Uterus (tissue), 3 donors: ENCODE measurements at regions not wholly inside any gene's neighbourhood (a gene's known extent, or its start where the extent isn't known, plus 50 kb on each side); places are given as distances from the start of the nearest gene placed in this dataset.
"Not testable (repeated sequence)": the region's sequence is repeated elsewhere in the genome, so short reads cannot be mapped to it uniquely, and the experiment has no call there.

Experiments
- DNase-seq, 2 donors: peaks; one replicate each; pipeline ENCODE4 v3.0.0-alpha.2; 2019 to 2020
- H3K27ac ChIP-seq, 2 donors: fragments of 200-600 bp; sonication (generic); 1 replicate in 1 of 2; 2 replicates in 1 of 2; pipeline ENCODE4 v1.5.1; 2016 to 2018
- H3K27me3 ChIP-seq, 2 donors: fragments of 200-600 bp; sonication (generic); one replicate each; pipeline ENCODE4 v1.5.1; 2018 to 2019; ENCODE audit warnings: control low read depth in 1 of 2
- H3K36me3 ChIP-seq, 2 donors: fragments of 200-600 bp; sonication (generic); one replicate each; pipeline ENCODE4 v1.5.1; 2019; ENCODE audit warnings: control low read depth in 1 of 2
- H3K4me1 ChIP-seq, 2 donors: fragments of 200-600 bp; sonication (generic); one replicate each; pipeline ENCODE4 v1.5.1; 2018 to 2019; ENCODE audit warnings: control low read depth in 1 of 2
- H3K4me3 ChIP-seq, 2 donors: fragments of 200-600 bp; sonication (generic); 1 replicate in 1 of 2; 2 replicates in 1 of 2; pipeline ENCODE4 v1.5.1; 2018 to 2019; ENCODE audit warnings: mild to moderate bottlenecking in 1 of 2
- H3K9me3 ChIP-seq, 2 donors: fragments of 200-600 bp; sonication (generic); one replicate each; pipeline ENCODE4 v1.5.1; 2019; ENCODE audit warnings: control low read depth in 1 of 2
- POLR2A ChIP-seq, 2 donors: fragments of 450-650 bp; IDR thresholded peaks; one replicate each; pipeline ENCODE4 v1.6.1; 2016; ENCODE audit warnings: antibody characterized with exemption in 2 of 2, mild to moderate bottlenecking in 1 of 2, moderate library complexity in 1 of 2
- intact Hi-C: fragments of 100-400 bp; cut with DNase I; formaldehyde crosslinking; loops from one replicate; pipeline ENCODE4 v1.15.1; 2023; ENCODE audit warnings: low total_unique reads
- TF ChIP-seq, protein P1 (sequence below), 4 experiments: fragments of 200-600 bp in 2 of 4; fragments of 450-650 bp in 2 of 4; sonication (generic) in 2 of 4; IDR thresholded peaks; one replicate each; pipeline ENCODE4 v1.5.1; 2016 to 2019; ENCODE audit warnings: antibody characterized with exemption in 4 of 4, mild to moderate bottlenecking in 2 of 4, moderate library complexity in 1 of 4
- donor health status: DM: yes; HTN: yes; CAD: no.

DNA sequence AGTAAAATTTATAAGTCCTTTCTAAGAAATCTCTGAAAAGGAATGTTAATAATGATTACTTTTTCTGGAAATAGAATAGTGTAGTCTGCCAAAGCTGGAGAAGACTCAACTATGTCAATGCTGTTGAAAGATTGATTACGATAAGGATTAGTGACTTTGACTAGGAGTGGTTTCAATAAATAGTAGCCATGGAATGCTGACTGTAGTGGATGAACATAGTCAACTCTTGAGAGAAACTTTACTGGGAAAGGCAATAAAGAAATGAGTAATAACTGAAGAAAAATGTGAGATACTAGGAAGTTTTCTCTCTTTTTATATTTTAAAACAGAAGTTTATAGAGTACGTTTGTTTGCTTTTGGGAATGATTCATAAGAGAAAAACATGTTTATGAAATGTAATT lies 105.0 kb upstream of the CDK13 start:
- intact Hi-C loops: no loop called here
- Histone ChIP-seq H3K27me3 (no peaks in the 10 kb centered on the region), H3K9me3 (no peaks in the 10 kb centered on the region), H3K36me3 (no peaks in the 10 kb centered on the region), H3K4me3 (no peak overlapping the region), H3K27ac (no peak overlapping the region), H3K4me1 (no peaks in the 10 kb centered on the region)
- TF ChIP-seq, protein P1, sequence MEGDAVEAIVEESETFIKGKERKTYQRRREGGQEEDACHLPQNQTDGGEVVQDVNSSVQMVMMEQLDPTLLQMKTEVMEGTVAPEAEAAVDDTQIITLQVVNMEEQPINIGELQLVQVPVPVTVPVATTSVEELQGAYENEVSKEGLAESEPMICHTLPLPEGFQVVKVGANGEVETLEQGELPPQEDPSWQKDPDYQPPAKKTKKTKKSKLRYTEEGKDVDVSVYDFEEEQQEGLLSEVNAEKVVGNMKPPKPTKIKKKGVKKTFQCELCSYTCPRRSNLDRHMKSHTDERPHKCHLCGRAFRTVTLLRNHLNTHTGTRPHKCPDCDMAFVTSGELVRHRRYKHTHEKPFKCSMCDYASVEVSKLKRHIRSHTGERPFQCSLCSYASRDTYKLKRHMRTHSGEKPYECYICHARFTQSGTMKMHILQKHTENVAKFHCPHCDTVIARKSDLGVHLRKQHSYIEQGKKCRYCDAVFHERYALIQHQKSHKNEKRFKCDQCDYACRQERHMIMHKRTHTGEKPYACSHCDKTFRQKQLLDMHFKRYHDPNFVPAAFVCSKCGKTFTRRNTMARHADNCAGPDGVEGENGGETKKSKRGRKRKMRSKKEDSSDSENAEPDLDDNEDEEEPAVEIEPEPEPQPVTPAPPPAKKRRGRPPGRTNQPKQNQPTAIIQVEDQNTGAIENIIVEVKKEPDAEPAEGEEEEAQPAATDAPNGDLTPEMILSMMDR (IDR thresholded peaks at IDR 0.05): no peak
- TF ChIP-seq POLR2A (IDR thresholded peaks at IDR 0.05): no peak
- no peak for DNase-seq

DNA sequence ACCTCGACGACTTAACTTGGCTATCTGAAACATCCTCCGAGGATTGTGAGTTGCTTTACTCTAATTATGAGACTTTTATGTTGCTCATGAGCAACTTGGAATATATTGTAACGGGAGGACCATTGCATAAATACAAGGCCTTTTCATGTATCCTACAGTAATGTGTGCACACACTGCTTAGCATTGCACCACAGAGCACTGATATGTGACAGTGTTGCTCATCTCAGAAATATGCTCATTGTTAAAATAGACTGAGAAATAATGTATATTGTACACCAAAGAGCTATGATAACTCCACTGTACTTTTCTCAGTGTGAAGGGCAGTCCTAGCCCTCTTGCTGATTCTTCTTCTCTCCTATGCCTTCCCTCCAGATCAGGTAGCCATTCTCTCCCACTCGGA lies 102.8 kb upstream of the CDK13 start:
- H3K9me3 ChIP-seq: no peaks in the 10 kb centered on the region
- H3K4me3 ChIP-seq: no peak overlapping the region
- H3K27ac ChIP-seq: no peak overlapping the region
- H3K36me3 ChIP-seq: no peaks in the 10 kb centered on the region
- intact Hi-C loops: no loop called here
- peaks cover 0 to 6% of the 10 kb centered on the region in 2 donors for H3K27me3 ChIP-seq
- no peak for DNase-seq
- TF ChIP-seq, protein P1 (IDR thresholded peaks at IDR 0.05): no peak
- no peak for TF ChIP-seq POLR2A (IDR thresholded peaks at IDR 0.05)
- no peaks in the 10 kb centered on the region for H3K4me1 ChIP-seq

DNA sequence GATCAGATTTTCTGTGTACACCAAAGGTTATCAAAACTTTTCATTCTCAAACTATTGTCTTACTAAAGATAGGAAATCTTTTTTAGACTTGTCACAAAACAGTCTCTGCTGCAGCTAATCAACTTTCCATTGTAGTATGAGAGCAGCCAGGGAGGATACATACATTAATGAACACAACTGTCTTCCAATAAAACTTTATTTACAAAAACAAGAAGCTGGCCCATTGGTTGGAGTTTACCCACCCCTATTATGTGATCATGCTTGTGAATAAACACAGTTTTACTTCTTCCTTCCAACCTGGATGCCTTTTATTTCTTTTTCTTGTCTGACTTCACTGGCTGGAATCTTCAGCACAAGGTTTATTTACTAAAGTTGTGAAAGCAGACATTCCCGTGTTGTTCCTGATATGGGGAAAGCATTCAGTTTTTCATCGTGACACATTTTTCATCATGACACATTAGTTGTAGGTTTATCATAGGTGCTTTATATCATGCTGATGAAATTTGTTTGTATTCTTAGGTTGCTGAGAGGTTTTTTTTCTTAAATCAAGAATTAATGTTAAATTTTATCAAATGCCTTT lies 98.5 kb upstream of the CDK13 start:
- Histone ChIP-seq H3K4me1 (no peaks in the 10 kb centered on the region), H3K27me3 (peaks cover 0 to 6% of the 10 kb centered on the region in 2 donors), H3K4me3 (no peak overlapping the region), H3K9me3 (no peaks in the 10 kb centered on the region), H3K27ac (no peak overlapping the region), H3K36me3 (no peaks in the 10 kb centered on the region)
- intact Hi-C loops: no loop called here
- TF ChIP-seq POLR2A (IDR thresholded peaks at IDR 0.05): no peak
- no peak for DNase-seq

DNA sequence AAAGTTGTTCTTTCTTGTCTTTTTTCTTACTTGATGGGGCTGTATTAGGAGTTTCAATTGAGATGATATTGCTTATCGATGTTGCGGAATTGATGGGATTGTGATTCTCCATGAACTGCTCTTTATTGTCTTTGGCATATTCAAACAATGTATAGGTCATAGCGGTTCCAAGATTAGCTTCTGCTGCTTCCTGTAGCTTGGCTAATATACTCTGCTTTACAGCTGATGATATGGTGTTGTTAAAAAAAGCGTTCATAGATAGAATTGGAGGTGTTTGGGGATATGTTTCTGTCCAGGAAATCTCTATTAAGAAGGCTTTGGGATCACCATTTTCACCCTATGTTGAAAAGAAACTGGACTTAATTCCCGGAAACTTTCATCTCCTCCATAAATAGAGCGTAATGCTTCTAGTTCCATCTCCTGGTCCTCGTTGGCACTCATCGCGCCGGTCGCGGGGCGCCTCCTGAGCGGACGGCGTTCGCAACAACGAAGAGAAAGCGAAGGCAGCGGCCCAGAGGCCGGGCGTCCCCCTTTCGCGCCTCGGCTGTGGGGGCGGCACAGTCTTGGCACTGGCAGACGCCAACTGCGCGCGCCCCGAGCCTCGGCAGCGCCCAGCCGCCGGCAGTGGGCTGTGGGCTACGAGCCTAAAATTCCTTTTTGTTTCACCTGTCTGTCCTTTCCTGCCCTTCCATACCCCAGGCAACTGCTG lies 95.3 kb upstream of the CDK13 start:
- DNase-seq, H3K36me3 ChIP-seq, intact Hi-C loops, H3K4me1 ChIP-seq, H3K27me3 ChIP-seq, H3K9me3 ChIP-seq, H3K27ac ChIP-seq: not testable (repeated sequence)
- peak overlapping the region in 1 of 2 donors; percentile 31 for H3K4me3 ChIP-seq

DNA sequence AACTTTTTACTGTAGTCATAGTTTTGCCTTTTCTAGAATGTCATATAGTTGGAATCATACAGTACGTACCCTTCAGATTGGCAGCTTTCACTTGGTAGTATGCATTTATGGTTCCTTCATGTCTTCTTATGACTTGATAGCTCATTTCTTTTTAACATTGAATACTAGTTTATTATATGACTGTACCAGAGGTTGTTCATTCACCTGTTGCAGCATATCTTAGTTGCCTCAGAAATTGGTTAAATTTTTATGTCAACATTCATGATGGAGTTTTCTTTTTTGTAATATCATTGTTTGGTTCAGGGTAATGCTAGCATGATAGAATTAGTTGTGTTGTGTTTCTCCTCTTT lies 94.8 kb upstream of the CDK13 start:
- no peak for TF ChIP-seq POLR2A (IDR thresholded peaks at IDR 0.05)
- TF ChIP-seq, protein P1 (IDR thresholded peaks at IDR 0.05): no peak
- Histone ChIP-seq H3K4me1 (no peaks in the 10 kb centered on the region), H3K9me3 (no peaks in the 10 kb centered on the region), H3K27me3 (peaks cover 0 to 6% of the 10 kb centered on the region in 2 donors), H3K27ac (no peak overlapping the region), H3K4me3 (peak overlapping the region in 1 of 2 donors; percentile 31), H3K36me3 (no peaks in the 10 kb centered on the region)
- intact Hi-C loops: no loop called here
- DNase-seq: no peak

DNA sequence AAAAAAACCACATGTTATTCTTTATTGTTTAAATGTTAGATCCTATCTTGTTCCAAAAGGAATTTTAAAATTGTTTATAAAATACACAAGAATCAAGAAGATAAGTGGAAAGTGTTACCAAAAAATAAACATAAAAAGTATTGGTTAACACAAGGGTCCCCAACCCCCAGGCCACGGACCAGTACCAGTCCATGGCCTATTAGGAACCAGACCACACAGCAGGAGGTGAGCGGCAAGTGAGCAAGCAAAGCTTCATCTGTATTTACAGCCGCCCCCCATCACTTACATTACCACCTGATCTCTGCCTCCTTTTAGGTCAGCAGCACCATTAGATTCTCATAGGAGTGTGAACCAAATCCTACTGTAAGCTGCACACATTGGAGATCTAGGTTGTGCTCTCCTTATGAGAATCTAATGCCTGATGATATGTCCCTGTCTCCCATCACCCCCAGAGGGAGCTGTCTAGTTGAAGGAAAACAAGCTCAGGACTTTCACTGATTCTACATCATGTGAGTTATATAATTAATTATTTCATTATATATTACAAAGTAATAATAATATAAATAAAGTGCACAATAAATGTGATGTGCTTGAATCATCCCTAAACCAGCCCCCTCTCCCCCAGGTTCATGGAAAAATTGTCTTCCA lies 86.3 kb upstream of the CDK13 start:
- H3K9me3 ChIP-seq, H3K27me3 ChIP-seq, H3K36me3 ChIP-seq, H3K27ac ChIP-seq, intact Hi-C loops, H3K4me1 ChIP-seq, DNase-seq, H3K4me3 ChIP-seq: not testable (repeated sequence)

DNA sequence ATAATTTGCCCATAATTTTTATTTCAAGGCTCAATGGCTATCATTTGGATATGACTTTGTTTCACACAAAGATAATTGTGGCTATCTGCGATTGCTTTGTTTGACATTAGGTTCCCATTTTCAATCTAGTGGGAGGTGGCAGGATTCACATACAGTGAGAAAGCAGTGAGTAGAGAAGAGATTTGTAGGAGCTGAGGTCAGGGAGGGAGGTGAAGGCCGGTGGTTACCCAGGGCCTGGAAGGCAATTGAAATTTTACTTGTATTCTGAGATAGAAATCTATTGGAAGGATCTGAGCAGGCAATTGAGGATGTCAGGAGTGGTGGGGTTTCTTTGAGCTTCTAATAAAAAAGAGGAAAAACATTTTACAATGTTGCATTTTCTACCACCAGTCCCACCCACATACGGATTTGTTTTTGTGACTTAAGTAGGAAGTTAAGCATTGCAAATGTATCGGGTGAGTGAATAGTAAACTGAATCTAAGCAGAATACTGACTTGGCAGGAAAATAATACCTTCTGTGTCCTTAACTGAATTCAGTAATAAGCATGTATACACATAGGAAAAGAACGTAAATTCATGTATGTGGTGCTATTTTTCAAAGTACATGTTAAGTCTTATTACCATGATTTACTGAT lies 80.1 kb upstream of the CDK13 start:
- H3K27me3 ChIP-seq, H3K4me3 ChIP-seq, DNase-seq, intact Hi-C loops, H3K36me3 ChIP-seq, H3K27ac ChIP-seq, H3K9me3 ChIP-seq, H3K4me1 ChIP-seq: not testable (repeated sequence)

DNA sequence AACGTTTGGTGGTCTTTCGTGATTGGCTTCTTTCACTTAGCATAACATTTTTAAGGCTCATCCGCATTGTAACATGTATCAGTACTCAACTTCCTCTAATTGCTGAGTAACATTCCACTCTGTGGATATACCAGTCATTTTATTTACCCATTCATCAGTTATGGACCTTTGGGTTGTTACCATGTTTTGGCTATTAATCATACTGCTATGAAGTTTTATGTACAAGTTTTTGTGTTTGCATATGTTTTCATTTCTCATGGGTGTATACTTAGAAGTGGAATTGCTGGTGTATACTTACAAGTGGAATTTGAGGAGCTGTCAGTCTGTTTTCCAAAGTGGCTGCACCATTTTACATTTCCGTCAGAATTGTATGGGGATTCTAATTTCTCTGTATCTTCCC lies 78.4 kb upstream of the CDK13 start:
- intact Hi-C loops, H3K9me3 ChIP-seq, H3K4me1 ChIP-seq, H3K27ac ChIP-seq, H3K4me3 ChIP-seq, DNase-seq, H3K27me3 ChIP-seq, H3K36me3 ChIP-seq: not testable (repeated sequence)
